Activated naive CD4-positive, alpha-beta T cell treated with anti-CD3 and anti-CD28 coated beads, Interleukin-2, amount 50 U/mL, for 24 hours (primary cell): ENCODE measurements at regions not wholly inside any gene's neighbourhood (a gene's known extent, or its start where the extent isn't known, plus 50 kb on each side); places are given as distances from the start of the nearest gene placed in this dataset.
A peak's percentile ranks its signal among the peaks of the same experiment; 100 is the strongest.
"Not testable (repeated sequence)": the region's sequence is repeated elsewhere in the genome, so short reads cannot be mapped to it uniquely, and the experiment has no call there.

Experiments
- H3K27ac Mint-ChIP-seq: one replicate; pipeline ENCODE4 v1.8.0; 2021; ENCODE audit warnings: mild to moderate bottlenecking, mixed read lengths
- H3K27me3 Mint-ChIP-seq: one replicate; pipeline ENCODE4 v1.8.0; 2021; ENCODE audit warnings: mixed read lengths
- H3K36me3 Mint-ChIP-seq: one replicate; pipeline ENCODE4 v1.8.0; 2021; ENCODE audit warnings: mixed read lengths
- H3K4me1 Mint-ChIP-seq: one replicate; pipeline ENCODE4 v1.8.0; 2021; ENCODE audit warnings: mixed read lengths
- H3K4me3 Mint-ChIP-seq: one replicate; pipeline ENCODE4 v1.8.0; 2021; ENCODE audit warnings: mild to moderate bottlenecking, mixed read lengths
- H3K9me3 Mint-ChIP-seq: one replicate; pipeline ENCODE4 v1.8.0; 2021; ENCODE audit warnings: mixed read lengths

DNA sequence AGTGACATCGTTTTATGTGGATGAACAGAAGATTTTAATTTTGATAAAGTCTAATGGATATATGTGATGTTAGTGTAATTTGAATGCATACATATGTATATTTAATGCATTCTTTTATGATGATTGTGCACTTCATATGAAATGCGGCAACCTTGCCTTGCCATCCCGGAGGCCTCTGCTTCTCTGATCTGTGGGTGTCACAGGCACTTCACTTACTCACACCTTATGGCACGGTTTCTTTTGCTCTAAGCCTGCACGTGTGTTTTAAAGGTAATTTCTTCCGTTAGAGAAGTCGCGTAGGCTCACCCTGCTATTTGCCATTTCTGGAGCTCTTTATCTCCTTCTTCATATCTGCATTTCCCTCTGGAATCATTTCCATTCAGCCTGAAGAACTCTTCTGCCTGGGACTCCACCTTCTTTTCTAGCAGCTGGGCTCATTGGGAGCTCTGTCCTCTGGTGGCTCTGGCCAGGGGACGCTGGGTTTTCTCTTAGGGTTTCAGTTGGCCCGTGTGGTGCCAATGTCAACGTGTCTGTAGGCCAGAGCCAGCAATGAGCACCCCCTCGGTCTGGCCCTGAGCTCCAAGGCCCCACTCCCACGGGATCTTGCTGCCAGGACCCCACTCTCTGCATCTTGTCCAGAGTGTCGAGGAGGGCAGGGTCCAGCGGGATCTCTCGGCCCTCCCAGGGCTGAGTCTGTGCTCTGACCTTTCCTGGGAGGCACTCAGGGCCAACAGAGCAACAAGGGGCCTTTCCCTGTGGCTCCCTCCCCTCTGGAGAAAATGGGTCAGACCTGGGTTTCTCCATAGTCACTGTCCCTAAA lies 97.3 kb downstream of the RTP5 start:
- peaks cover 37% of the 10 kb centered on the region for H3K4me1 Mint-ChIP-seq
- peak overlapping the region; percentile 96 for H3K27ac Mint-ChIP-seq
- no peaks in the 10 kb centered on the region for H3K27me3 Mint-ChIP-seq
- no peaks in the 10 kb centered on the region for H3K9me3 Mint-ChIP-seq
- H3K36me3 Mint-ChIP-seq, result peaks cover 4% of the 10 kb centered on the region
- H3K4me3 Mint-ChIP-seq, result peak overlapping the region; percentile 75

DNA sequence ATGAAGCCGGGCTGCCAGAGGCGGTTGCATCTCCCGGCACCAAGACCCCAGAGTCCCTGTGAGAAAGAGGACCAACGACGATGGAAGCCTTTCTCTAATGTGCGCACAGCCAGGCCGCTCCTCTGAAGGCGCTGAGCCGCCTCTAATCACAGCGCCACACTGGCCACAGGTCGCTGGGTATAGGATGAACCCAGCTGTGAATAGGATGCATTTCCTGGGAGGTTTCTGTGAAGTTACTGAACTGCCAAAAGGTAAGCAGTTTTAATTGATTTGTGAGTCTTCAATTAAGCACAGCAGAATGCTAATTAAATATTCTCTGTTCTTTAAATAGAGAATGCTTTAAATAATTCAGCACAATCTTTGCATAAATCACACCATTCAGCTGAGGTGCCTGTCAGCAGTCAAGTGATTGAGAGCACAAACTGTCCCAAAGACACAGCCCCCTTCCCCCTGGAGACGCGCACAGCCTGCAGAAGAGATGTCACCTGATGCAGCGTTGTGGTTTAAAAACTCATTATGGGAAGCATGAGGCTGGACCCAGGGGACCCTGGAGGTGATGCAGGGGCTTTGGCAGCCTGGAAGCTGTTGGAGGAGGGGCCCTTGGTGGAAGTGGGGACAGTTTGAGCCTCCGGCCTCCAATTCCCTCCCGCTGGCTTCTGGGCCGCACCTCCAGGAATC lies 98.1 kb downstream of the RTP5 start:
- H3K27ac Mint-ChIP-seq, result no peak overlapping the region
- H3K4me3 Mint-ChIP-seq, result no peak overlapping the region
- no peaks in the 10 kb centered on the region for H3K27me3 Mint-ChIP-seq
- H3K9me3 Mint-ChIP-seq, result no peaks in the 10 kb centered on the region
- H3K36me3 Mint-ChIP-seq, result peaks cover 10% of the 10 kb centered on the region
- peaks cover 37% of the 10 kb centered on the region for H3K4me1 Mint-ChIP-seq

DNA sequence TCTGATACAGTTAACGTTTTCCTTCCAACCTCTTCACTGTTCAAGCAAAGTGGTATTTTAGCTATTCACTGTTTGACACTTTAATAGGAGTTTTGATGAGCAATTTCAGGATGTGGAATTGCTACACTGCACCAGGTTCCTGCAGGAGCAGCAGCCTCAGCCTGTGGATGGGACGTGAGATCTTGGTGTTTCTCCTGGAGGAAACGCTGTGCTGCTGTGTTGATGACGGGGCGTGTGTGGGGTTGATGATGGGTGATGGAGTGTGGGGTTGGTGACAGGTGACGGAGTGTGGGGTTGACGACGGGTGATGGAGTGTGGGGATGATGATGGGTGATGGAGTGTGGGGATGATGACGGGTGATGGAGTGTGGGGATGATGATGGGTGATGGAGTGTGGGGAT lies 98.9 kb downstream of the RTP5 start:
- no peak overlapping the region for H3K4me3 Mint-ChIP-seq
- peak overlapping the region; percentile 62 for H3K27ac Mint-ChIP-seq
- H3K4me1 Mint-ChIP-seq, result peaks cover 31% of the 10 kb centered on the region
- peaks cover 9% of the 10 kb centered on the region for H3K36me3 Mint-ChIP-seq
- H3K27me3 Mint-ChIP-seq, result no peaks in the 10 kb centered on the region
- no peaks in the 10 kb centered on the region for H3K9me3 Mint-ChIP-seq

DNA sequence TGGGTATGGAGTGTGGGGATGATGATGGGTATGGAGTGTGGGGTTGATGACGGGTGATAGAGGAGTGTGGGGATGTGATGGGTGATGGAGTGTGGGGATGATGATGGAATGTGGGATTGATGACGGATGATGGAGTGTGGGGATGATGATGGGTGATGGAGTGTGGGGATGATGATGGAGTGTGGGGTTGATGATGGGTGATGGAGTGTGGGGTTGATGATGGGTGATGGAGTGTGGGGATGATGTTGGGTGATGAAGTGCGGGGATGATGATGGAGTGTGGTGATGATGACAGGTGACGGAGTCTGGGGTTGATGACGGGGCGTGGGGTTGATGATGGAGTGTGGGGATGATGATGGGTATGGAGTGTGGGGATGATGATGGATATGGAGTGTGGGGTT lies 99.7 kb downstream of the RTP5 start:
- H3K4me3 Mint-ChIP-seq, H3K9me3 Mint-ChIP-seq, H3K27ac Mint-ChIP-seq, H3K27me3 Mint-ChIP-seq, H3K36me3 Mint-ChIP-seq: not testable (repeated sequence)
- peaks cover 26% of the 10 kb centered on the region for H3K4me1 Mint-ChIP-seq

DNA sequence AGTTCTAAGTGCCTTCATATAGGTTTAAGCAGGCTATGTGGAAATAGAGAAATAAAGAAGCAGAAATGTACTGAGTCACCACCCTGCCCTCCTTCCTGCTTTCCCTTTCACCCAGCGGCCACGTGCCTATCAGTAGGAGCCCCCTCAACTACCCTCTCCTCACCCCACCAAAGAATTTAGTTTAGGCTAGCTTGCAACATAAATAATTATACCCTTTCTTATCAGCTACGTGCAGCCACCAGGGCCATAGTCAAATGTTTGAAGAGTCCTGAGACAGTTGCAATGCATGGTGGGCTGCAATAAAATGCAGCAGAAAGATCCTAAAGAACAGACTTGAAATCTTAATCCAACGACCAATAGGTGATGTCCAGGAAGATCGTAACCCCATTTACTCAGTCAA lies 101.2 kb downstream of the RTP5 start:
- no peak overlapping the region for H3K4me3 Mint-ChIP-seq
- no peaks in the 10 kb centered on the region for H3K27me3 Mint-ChIP-seq
- H3K36me3 Mint-ChIP-seq, result peaks cover 9% of the 10 kb centered on the region
- no peak overlapping the region for H3K27ac Mint-ChIP-seq
- H3K4me1 Mint-ChIP-seq, result peaks cover 17% of the 10 kb centered on the region
- no peaks in the 10 kb centered on the region for H3K9me3 Mint-ChIP-seq

DNA sequence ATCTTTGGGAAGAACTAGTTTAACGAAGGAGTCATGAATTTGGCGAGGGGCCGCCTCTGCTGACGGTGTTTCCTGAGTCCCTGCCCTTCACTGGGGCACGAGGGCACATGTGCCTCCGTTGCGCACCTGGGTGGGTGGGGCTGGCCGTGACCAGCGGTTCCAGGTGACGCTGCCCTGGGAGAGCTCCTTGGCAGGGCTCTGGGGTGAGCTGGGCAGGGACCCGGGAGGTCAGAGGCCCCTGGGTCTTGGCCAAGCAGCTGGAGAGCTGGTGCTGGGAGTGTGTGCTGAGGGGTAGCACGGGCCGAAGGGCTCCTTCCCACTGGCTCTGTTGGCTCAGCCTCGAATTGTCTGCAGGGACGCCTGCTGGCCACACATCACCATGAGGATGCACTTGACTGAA lies 104.6 kb downstream of the RTP5 start:
- H3K27ac Mint-ChIP-seq, result no peak overlapping the region
- no peak overlapping the region for H3K4me3 Mint-ChIP-seq
- H3K4me1 Mint-ChIP-seq, result no peaks in the 10 kb centered on the region

DNA sequence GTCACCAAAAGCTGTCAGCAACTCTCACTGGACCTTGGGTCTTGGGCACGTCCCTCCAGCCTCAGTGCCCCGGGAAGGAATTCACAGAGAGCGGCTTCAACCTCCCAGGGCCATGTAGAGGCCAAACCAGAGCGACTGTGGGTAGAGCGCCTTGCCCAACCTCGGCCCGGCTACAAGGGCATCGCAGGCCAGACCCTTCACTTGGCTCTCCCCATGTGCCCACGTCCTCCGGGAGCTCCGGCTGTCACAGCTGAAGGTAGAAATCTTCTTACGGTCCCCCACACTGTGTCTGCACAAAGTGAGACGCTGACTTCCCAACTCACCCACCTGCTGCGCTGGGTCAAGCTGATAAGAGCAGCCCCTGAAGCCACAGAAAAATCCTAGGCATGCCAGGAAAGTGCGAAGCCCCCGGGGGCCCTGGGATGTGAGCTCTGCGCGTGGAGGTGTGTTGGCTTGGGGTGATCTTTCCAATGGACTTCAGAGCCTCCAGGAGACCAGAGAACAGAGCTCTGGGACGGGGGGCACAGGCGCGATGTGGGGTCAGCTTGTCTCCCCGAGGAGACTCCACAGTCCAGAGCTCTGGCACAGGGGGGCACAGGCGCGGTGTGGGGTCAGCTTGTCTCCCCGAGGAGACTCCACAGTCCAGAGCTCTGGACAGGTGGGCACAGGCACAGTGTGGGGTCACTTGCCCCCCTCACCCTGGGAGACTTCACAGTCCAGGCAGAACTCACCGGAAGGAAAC lies 105.5 kb downstream of the RTP5 start:
- Mint-ChIP-seq H3K27ac (no peak overlapping the region), H3K4me3 (no peak overlapping the region), H3K9me3 (no peaks in the 10 kb centered on the region), H3K4me1 (no peaks in the 10 kb centered on the region), H3K36me3 (peaks cover 20% of the 10 kb centered on the region), H3K27me3 (no peaks in the 10 kb centered on the region)

More for the DNA sequence above, 104.6 kb downstream of the RTP5 start:
- Mint-ChIP-seq H3K27me3 (no peaks in the 10 kb centered on the region), H3K9me3 (no peaks in the 10 kb centered on the region), H3K36me3 (peaks cover 20% of the 10 kb centered on the region)

DNA sequence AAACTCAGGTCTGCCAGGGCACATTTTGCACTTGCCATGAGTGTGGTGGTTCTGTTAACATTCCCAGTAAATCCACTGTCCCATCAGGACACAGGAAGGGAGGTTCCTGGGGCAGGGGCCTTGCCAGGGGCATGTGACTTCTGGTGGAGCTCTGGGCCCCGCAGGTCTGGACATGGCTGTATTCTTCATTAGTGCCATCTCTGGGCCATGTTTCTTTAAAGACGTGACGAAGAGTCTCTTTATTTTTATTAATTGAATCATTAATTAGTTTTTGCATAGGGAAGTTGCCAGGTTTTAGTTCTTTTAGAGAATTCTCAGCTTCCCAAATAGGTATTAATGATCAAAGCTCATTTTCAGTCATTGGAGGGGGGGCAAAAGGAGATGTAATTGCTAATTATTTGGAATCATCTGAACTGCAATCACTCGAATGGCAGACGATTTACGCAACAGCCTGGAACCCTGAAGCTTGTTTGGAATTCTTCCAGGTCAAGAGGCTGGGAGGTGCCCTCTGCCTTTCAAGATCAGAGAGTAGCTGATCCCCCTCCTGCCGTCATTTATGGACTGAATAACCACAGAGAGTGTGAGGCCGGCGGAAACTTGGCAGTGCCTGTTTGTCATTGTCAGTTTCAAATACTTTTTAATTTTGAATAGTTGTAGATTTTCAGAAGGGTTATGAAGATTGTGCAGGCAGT lies 106.2 kb downstream of the RTP5 start:
- H3K36me3 Mint-ChIP-seq, result peaks cover 20% of the 10 kb centered on the region
- no peaks in the 10 kb centered on the region for H3K4me1 Mint-ChIP-seq
- no peak overlapping the region for H3K4me3 Mint-ChIP-seq
- H3K27ac Mint-ChIP-seq, result no peak overlapping the region
- no peaks in the 10 kb centered on the region for H3K27me3 Mint-ChIP-seq
- H3K9me3 Mint-ChIP-seq, result no peaks in the 10 kb centered on the region

DNA sequence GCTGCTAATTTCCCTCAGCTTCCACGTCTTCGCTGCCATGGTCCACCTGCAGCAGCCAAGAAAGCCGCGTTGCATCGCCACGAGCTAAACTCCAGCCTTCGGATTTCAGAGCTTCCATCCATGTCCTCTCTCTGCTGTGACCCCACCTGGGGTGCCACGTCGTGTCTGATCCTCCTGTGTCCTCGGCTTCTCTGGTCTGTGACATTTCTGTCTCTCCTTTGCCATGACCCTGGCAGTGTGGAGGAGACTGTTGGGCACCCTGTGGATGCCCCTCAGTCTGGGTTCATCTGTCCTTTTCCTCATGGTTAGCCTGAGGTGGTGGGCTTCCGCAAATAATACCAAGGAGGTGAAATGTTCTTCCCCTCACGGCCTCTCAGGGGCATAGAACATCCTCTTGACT lies 106.8 kb downstream of the RTP5 start:
- no peak overlapping the region for H3K27ac Mint-ChIP-seq
- H3K4me3 Mint-ChIP-seq, result no peak overlapping the region
- no peaks in the 10 kb centered on the region for H3K9me3 Mint-ChIP-seq
- H3K27me3 Mint-ChIP-seq, result no peaks in the 10 kb centered on the region
- H3K4me1 Mint-ChIP-seq, result no peaks in the 10 kb centered on the region
- peaks cover 18% of the 10 kb centered on the region for H3K36me3 Mint-ChIP-seq

DNA sequence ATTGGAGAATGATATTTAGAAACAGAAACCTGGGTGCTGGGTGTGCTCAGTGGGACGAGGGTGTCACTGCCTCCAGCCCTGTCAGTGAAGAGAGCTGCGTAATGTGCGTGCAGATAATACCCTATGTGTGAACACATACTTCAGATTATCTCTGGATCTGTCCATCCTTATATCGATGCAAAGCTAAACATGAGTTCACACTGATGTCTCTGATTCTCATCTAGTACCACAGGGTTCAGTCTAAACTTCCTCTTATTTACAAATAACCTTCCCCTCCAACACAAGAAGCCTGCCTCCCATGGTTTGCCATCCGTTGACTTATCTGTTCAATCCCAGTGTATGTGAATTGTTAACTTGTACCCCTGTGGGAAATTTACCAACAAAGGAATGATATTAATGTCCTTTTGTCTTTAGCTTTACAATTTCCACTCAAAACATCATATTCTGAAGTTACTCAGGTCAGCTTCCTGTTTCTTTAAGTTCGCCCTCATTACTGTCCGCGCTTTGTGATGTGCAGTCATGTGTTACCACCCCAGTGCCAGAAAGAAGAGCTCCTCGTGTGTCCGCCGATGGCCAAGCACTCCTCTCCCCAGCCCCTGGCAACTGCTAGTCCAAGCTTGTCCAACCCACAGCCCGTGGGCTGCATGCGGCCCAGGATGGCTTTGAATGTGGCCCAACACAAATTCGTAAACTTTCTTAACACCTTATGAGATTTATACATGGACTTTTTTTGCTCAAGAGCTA lies 108.2 kb downstream of the RTP5 start:
- H3K4me3 Mint-ChIP-seq, result no peak overlapping the region
- H3K9me3 Mint-ChIP-seq, result no peaks in the 10 kb centered on the region
- no peaks in the 10 kb centered on the region for H3K4me1 Mint-ChIP-seq
- peaks cover 12% of the 10 kb centered on the region for H3K36me3 Mint-ChIP-seq
- no peak overlapping the region for H3K27ac Mint-ChIP-seq
- H3K27me3 Mint-ChIP-seq, result no peaks in the 10 kb centered on the region

DNA sequence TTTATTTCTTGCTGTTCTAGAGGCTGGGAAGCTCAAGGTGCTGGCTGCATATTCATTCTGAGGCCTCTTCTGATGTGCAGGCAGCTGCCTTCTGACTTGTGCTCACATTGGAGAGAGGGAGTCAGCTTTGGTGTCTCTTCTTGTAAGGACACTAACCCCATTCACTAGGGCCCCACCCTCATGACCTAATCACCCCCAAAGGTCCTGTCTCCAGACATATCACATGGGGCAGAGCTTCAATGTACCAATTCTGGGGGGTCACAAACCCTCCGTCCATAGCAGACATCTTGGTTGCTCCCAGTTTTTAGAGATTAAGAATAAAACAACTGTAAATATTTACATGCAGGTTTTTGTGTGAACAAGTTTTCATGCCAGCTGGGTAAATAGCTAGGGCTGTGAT lies 109.1 kb downstream of the RTP5 start:
- Mint-ChIP-seq H3K27me3 (no peaks in the 10 kb centered on the region), H3K27ac (no peak overlapping the region), H3K4me3 (no peak overlapping the region), H3K4me1 (no peaks in the 10 kb centered on the region), H3K9me3 (no peaks in the 10 kb centered on the region), H3K36me3 (peaks cover 11% of the 10 kb centered on the region)

DNA sequence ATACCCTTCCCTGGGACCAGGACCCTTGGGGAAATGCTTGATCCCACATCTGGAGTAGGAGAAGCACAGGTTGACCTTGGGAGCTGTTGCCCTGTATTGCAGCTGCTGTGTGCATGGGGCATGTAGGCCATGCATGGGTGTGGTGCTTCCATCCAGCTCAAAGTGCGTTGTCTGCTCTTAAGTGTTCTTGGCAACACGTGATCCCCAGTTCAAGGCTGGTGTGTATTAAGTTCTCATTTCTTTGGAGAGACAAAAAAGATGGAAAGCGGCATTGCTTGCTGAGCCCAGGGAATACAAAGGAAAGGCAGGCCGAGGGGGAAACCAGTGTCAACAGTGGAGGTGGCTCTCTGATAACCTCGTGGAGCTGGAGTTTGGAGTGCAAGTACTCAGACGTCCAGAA lies 110.7 kb downstream of the RTP5 start:
- Mint-ChIP-seq H3K4me1 (peaks cover 14% of the 10 kb centered on the region), H3K36me3 (peaks cover 11% of the 10 kb centered on the region), H3K9me3 (no peaks in the 10 kb centered on the region), H3K27me3 (no peaks in the 10 kb centered on the region), H3K27ac (no peak overlapping the region), H3K4me3 (no peak overlapping the region)

DNA sequence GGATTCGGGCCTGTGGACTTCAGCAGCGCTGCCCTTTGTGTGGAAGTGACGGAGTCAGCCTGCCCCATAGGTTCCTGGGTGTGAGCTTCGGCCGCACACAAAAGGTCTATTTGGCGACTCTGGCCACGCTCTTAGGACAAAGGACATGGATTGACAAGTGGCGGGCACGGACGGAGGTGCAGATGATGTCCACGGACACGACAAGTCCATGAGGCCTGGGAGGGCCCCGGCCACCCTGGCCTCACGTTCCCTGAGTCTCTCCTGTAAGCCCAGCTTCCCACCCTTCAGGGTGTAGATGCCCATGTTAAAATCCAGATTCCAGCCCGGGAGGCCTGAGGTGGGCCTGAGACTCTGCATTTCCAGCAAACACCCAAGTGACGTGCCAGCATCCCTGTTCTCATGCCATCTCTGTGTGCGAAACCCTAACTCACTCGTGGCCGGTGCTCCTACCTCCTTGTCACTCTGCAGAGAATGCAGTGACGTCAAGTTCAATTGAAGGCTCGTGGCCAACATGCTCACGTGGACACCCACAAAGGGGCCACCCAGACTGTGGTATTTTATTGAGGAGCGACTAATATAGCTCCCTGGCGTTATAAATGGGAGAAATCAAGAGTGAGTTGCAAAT lies 111.7 kb downstream of the RTP5 start:
- no peaks in the 10 kb centered on the region for H3K9me3 Mint-ChIP-seq
- peaks cover 11% of the 10 kb centered on the region for H3K36me3 Mint-ChIP-seq
- H3K4me1 Mint-ChIP-seq, result peaks cover 22% of the 10 kb centered on the region
- no peak overlapping the region for H3K4me3 Mint-ChIP-seq
- no peak overlapping the region for H3K27ac Mint-ChIP-seq
- H3K27me3 Mint-ChIP-seq, result no peaks in the 10 kb centered on the region

DNA sequence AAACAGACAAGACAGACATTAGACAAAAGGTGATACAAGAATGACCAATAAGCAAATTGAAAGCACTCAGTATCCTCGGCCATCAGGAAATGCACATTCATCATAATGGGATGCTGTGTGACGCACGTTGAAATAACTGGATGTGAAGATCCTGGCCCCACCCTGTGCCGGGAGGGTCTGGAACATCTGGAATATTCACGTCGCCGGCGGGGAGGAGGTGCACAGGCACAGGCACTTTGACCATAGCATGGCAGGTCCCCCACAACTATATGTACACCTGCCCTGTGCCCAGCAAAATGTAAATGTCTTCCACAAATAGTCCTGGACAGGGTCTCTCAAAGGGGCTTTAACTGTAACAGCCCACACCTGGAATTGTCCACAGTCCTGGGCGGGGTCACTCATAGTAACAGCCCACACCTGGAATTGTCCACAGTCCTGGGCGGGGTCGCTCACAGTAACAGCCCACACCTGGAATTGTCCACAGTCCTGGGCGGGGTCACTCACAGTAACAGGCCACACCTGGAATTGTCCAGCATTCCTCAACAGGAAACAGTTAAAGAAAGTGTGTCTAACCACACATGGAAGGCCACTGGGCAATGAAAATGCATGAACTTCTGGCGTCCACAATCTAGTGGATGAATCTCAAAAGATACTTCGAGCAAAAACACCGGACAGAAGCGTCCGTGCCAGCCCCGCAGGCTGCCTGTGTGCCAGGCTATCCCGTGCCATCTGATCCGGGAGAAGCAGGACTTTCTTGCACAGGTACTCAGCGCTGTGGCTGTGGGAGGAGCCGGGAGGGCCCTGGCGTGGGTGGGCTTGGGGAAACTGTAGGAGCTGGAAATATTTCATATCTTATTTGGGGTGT lies 113.4 kb downstream of the RTP5 start:
- no peak overlapping the region for H3K4me3 Mint-ChIP-seq
- H3K27me3 Mint-ChIP-seq, result no peaks in the 10 kb centered on the region
- H3K27ac Mint-ChIP-seq, result no peak overlapping the region
- no peaks in the 10 kb centered on the region for H3K9me3 Mint-ChIP-seq
- peaks cover 4% of the 10 kb centered on the region for H3K36me3 Mint-ChIP-seq
- peaks cover 22% of the 10 kb centered on the region for H3K4me1 Mint-ChIP-seq
